NCI-H1417 (cell line): ENCODE measurements at regions not wholly inside any gene's neighbourhood (a gene's known extent, or its start where the extent isn't known, plus 50 kb on each side); places are given as distances from the start of the nearest gene placed in this dataset.

Experiments
- DNase-seq, 3 experiments: peaks; one replicate each; lab custom pipeline; 2025; lab: John Stamatoyannopoulos, UW

GRCh38 chr9:78563269-78563668, 266.3 kb downstream of the PSAT1 start:
- DNase-seq, result no peak

GRCh38 chr9:78565481-78565880, 268.6 kb downstream of the PSAT1 start:
- peak in 2 of 3 experiments; percentile 2 to 33 for DNase-seq

- DNase-seq, result no peak
These were observed 269.6 kb downstream of the PSAT1 start for GRCh38 chr9:78566521-78566920.

GRCh38 chr9:78566948-78567675, 270.2 kb downstream of the PSAT1 start:
- DNase-seq, result no peak

- DNase-seq, result no peak
These were observed 270.8 kb downstream of the PSAT1 start for GRCh38 chr9:78567693-78568092.

- no peak for DNase-seq
These were observed 271.8 kb downstream of the PSAT1 start for GRCh38 chr9:78568774-78569173.

- DNase-seq, result no peak
These were observed 275.3 kb downstream of the PSAT1 start for GRCh38 chr9:78572266-78572665.

- DNase-seq, result no peak
These were observed 276.3 kb downstream of the PSAT1 start for GRCh38 chr9:78573205-78573604.

- DNase-seq, result no peak
These were observed 276.7 kb downstream of the PSAT1 start for GRCh38 chr9:78573669-78574068.

GRCh38 chr9:78574354-78575045, 277.6 kb downstream of the PSAT1 start:
- peak in 1 of 3 experiments; percentile 46 for DNase-seq

GRCh38 chr9:78575081-78575480, 278.2 kb downstream of the PSAT1 start:
- DNase-seq, result peak in 2 of 3 experiments; percentile 25 to 44

- no peak for DNase-seq
These were observed 278.8 kb downstream of the PSAT1 start for GRCh38 chr9:78575771-78576170.

GRCh38 chr9:78577156-78577906, 280.4 kb downstream of the PSAT1 start:
- no peak for DNase-seq

- no peak for DNase-seq
These were observed 281.1 kb downstream of the PSAT1 start for GRCh38 chr9:78578072-78578471.

- no peak for DNase-seq
These were observed 285.9 kb downstream of the PSAT1 start for GRCh38 chr9:78582821-78583220.

- DNase-seq, result no peak
These were observed 287.7 kb downstream of the PSAT1 start for GRCh38 chr9:78584589-78584988.

- no peak for DNase-seq
These were observed 289.0 kb downstream of the PSAT1 start for GRCh38 chr9:78585909-78586308.

GRCh38 chr9:78590068-78590467, 293.1 kb downstream of the PSAT1 start:
- no peak for DNase-seq

GRCh38 chr9:78592811-78593210, 295.9 kb downstream of the PSAT1 start:
- no peak for DNase-seq

GRCh38 chr9:78595200-78595945, 298.4 kb downstream of the PSAT1 start:
- DNase-seq, result no peak

GRCh38 chr9:78596346-78596745, 299.4 kb downstream of the PSAT1 start:
- DNase-seq, result no peak

- peak in 1 of 3 experiments; percentile 15 for DNase-seq
These were observed 301.2 kb downstream of the PSAT1 start for GRCh38 chr9:78598120-78598519.
